ENCODE measurements at regions not wholly inside any gene's neighbourhood (a gene's known extent, or its start where the extent isn't known, plus 50 kb on each side); places are given as distances from the start of the nearest gene placed in this dataset.
"Not testable (repeated sequence)": the region's sequence is repeated elsewhere in the genome, so short reads cannot be mapped to it uniquely, and the experiment has no call there.

- DNase-seq, result no peak
Observed at GRCh38 chr6:115618256-115618655, 442.4 kb downstream of the FRK start.

- DNase-seq, result no peak
Observed at GRCh38 chr6:115617031-115617430, 443.7 kb downstream of the FRK start.

DNA sequence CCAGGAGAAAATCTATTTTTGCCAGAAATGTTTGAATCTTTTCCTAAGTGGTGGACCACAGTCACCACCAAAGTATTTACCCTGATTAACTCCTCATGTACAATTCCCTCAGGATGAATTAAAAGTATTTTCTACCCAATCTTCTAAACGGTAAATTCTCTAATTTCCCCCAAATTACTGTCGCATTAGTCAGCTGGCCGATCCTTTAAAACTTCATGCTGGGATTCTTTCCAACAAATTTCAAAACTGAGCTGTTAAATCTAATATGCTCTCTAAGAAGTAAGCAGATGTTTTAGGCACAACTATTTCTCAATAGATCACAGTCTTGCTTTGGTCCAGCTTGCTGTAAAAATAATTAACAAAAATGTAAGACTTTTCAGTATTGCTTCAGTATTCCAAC lies 447.2 kb downstream of the FRK start:
- DNase-seq, result no peak

DNA sequence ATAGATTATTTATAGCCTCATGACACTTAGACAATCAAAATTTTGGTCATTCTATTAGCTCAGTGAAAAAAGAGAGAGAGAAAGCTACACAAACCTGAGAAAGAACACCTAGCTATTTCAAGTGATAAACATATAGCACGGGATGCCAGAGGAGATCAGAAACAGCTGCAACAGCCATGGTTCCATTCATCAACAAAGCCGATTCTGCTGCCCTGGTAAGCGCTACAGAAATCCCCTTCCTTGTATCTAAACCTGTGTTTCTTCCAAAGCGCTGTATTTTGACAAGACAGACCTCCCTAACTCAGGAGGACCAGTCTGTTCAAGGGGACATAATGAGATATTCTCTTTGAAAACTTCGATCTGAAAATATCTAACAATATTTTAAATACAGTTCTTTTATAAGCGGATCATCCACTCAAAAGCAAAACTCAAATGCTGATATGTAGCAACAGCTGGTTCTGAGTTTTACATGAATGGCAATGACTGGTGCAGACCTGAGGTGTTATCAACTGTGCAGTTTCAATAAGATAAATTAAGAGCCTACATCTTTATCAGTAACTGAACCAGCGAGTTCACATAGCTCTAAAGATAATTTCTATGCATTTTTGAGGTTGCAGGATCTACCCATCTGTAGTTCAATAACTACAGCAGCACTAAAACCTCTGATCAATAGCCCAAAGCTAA lies 447.8 kb downstream of the FRK start:
- DNase-seq, result no peak

- DNase-seq, result no peak
Observed at GRCh38 chr6:115612216-115612615, 448.5 kb downstream of the FRK start.

GRCh38 chr6:115610696-115611095 lies 450.0 kb downstream of the FRK start:
- DNase-seq, result no peak

- no peak for DNase-seq
Observed at GRCh38 chr6:115609111-115609510, 451.6 kb downstream of the FRK start.

DNA sequence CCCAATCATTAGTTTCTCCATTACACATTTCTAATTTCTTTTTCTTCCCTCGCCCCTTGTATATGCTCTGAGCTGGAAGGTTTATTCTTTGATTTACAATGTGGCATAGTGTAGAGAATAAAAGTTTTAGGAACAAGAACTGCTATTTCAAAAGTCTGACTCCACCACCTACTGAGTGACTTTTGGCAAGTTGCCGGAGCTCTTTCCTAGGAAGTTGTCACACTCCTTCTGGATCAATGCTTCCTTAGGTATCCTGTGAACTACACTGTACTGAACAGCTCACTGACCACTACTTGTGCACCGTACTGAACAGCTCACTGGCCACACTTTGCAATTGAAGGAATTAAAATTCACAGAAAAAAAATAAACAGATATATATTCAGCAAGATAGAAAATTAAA lies 458.2 kb downstream of the FRK start:
- DNase-seq, result no peak

DNA sequence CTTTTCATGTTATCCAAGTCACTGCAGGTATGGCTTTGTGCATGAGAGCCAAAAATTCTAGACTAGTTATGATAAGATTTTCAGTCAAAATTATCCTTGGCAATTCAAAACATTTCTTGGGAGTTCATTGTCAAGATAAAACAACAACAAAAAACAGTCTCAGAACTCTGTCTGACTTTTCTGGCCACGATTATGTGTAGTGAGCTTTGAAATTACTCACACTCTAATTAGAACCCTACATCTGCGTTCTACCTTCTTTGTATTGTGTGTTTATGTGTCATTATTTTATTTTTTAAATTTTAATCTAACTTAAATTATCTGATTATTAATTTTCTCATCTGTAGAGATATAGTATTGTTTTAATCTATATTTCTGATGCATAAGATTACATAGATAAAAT lies 459.2 kb downstream of the FRK start:
- no peak for DNase-seq

- DNase-seq, result no peak
Observed at GRCh38 chr6:115601064-115601463, 459.6 kb downstream of the FRK start.

DNA sequence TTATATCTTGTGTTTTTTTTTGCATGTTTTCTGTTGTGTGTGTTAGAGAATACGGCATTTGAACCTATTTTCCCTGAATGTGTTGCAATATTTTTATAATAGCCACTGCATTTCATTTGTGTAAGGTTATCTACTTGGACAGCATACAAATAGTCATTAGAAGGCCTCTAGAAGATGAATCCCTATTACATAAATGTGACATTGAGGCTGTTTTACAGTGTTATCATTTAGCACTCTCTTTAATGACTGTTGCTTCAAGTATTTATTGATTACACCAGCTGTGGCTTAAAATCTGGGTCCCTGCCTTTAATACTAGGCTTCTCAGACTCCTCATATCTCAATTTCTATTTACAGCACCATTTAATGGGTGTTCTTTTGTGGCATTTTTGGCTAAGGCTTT lies 465.8 kb downstream of the FRK start:
- no peak for DNase-seq

GRCh38 chr6:115592025-115592424 lies 468.7 kb downstream of the FRK start:
- no peak for DNase-seq

GRCh38 chr6:115589072-115589471 lies 471.6 kb downstream of the FRK start:
- DNase-seq, result not testable (repeated sequence)

DNA sequence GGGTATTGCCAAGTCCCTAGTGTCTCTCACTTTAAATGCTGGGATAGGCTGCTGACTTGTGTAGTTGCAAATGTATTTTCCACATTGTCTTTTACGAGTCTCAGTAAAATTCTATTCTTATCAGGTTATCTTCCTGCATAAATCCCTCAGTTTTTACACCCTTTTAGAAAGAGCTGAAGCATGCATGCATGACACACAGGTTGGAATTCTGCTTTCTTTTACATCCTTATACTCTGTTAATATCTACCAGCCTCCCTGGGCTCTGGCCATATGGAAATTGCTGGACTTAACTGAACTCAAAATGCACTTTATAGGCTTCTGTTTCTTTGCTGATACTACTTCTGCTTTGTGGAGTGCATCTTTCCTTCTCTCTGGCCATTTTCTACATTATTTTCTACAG lies 477.4 kb downstream of the FRK start:
- no peak for DNase-seq

GRCh38 chr6:115582386-115582785 lies 478.3 kb downstream of the FRK start:
- no peak for DNase-seq

DNA sequence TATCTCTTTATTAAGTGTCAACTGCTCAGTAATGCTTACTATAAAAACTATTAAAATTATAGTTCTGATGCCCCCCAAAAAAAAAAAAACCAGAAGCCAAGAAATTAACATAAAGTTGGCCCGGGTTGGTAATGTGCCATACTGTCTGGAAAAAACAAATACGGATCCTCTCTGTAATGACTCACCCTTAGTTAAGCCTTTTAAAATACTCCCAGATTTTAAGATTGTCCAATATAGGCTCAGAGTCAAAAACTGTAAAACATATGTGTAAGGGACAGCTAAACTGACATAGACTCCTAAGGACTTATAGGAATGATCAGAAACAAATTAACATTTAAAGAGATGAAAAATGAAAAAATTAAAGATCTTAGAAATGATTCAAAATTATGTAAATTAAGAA lies 481.1 kb downstream of the FRK start:
- DNase-seq, result not testable (repeated sequence)

- DNase-seq, result no peak
Observed at GRCh38 chr6:115577270-115577669, 483.4 kb downstream of the FRK start.

DNA sequence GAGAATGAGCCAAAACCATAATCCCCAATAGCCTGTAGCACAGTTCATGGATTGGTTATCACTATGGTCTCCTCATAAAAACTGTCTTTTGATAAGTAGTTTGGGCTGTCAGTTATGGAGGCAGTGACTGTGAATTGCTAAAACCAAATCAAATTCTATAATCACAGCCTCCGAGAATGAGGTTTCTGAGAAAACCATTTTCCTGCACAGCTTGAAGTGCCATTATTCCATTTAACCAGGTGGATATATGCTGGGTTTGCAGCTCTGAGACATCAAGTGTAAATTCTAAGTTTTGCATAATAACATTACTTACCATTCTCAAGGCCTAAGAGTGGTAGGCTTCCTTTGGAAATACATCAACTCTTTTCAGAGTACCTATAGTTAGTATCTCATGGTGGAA lies 485.4 kb downstream of the FRK start:
- DNase-seq, result no peak

- no peak for DNase-seq
Observed at GRCh38 chr6:115573861-115574260, 486.8 kb downstream of the FRK start.

DNA sequence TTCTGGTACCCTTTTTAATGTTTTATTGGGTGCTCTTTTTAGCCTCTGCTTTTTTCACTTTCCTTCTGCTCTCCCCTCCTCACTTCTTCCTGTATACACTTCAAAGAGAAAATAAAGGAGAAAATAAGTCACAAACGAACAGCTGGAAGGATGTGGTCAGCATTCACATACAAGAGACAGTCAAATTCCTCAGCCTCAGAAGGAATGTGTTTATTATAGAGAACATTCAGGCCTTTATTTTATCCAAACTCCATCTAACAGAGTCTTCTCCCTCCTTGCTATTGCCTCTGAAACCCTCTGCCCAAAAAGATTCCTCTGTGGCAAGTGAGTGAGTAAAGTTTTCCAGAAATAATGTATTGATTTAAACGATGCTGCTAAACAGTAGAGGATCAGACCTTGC lies 490.4 kb downstream of the FRK start:
- no peak for DNase-seq

- DNase-seq, result no peak
Observed at GRCh38 chr6:115554060-115554459, 506.6 kb downstream of the FRK start.

GRCh38 chr6:115551527-115551926 lies 509.2 kb downstream of the FRK start:
- no peak for DNase-seq

GRCh38 chr6:115545672-115545986 lies 515.1 kb downstream of the FRK start:
- no peak for DNase-seq

DNA sequence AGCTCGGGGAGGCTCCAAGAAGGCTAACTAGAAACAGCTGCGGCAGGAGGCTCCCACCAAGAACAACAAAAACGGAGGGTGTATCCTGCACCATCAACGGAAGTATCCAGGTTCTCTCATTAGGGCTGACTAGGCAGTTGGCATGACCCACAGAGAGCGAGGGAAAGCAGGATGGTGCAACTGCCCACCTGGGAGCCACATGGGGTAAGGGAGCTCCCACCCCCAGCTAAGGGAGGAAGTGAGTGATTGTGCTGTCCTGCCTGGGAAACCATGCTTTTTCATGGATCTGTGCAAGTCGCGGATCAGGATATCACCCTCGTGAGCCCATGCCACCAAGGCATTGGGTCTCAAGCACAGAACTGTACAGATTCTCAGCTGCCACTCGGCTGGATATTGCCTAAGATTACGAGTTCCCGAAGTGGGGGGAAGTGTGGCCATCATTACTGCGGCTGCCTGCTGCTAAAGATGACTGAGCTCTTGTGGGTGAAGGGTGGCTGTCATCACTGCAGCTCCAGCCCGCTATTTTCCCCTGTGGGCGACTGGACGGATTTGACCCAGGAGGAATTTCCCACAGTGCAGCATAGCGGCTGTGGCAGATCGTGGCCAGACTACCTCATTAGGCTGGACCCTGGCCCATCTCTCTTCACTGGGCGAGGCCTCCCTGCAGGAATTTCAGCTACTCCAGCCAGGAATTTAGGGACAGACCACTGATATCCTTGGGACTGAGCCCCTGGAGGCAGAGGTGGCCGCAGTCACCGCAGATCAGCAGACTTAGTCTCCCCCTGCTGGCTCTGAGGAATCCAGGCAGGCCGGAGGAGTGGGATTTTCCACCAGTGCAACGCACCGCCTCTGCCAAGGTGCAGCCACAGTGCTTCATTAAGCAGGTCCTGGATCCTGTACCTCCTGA lies 515.7 kb downstream of the FRK start:
- no peak for DNase-seq

All from stimulated activated CD4-positive, alpha-beta T cell treated with anti-CD3 and anti-CD28 coated beads, Interleukin-2, amount 100 ng/mL, for 48 hours (primary cell).